GM13977 (cell line): ENCODE measurements at regions not wholly inside any gene's neighbourhood (a gene's known extent, or its start where the extent isn't known, plus 50 kb on each side); places are given as distances from the start of the nearest gene placed in this dataset.
A peak's percentile ranks its signal among the peaks of the same experiment; 100 is the strongest.

Experiments used
- DNase-seq: peaks from one replicate; pipeline ENCODE4 v3.0.0; 2012; ENCODE audit warnings: low spot score
- in situ Hi-C: fragments of 300-500 bp; cut with MboI; formaldehyde crosslinking; loops from one replicate; pipeline ENCODE4 v1.12.0; 2022; ENCODE audit warnings: low sequenced_read_pairs, low pct_unique_long_range_greater_than_20kb, mixed read lengths, inconsistent platforms; ENCODE audit not compliant: unreplicated experiment
- TF ChIP-seq, protein P1 (sequence below): IDR thresholded peaks from 2 replicates; pipeline ENCODE4 v1.5.1; 2012; ENCODE audit warnings: mild to moderate bottlenecking, control low read depth; ENCODE audit not compliant: insufficient read depth; ENCODE audit errors: extremely low read depth, missing control alignments

- in situ Hi-C loops, result no loop called here
- DNase-seq, result peak; percentile 69
- TF ChIP-seq, protein P1, sequence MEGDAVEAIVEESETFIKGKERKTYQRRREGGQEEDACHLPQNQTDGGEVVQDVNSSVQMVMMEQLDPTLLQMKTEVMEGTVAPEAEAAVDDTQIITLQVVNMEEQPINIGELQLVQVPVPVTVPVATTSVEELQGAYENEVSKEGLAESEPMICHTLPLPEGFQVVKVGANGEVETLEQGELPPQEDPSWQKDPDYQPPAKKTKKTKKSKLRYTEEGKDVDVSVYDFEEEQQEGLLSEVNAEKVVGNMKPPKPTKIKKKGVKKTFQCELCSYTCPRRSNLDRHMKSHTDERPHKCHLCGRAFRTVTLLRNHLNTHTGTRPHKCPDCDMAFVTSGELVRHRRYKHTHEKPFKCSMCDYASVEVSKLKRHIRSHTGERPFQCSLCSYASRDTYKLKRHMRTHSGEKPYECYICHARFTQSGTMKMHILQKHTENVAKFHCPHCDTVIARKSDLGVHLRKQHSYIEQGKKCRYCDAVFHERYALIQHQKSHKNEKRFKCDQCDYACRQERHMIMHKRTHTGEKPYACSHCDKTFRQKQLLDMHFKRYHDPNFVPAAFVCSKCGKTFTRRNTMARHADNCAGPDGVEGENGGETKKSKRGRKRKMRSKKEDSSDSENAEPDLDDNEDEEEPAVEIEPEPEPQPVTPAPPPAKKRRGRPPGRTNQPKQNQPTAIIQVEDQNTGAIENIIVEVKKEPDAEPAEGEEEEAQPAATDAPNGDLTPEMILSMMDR, result no peak
Measured at GRCh38 chr7:19928247-19928646, 154.8 kb upstream of the TMEM196 start.

- TF ChIP-seq, protein P1, result no peak
- in situ Hi-C loops, result no loop called here
- no peak for DNase-seq
Measured at GRCh38 chr7:19920705-19921104, 147.3 kb upstream of the TMEM196 start.

DNA sequence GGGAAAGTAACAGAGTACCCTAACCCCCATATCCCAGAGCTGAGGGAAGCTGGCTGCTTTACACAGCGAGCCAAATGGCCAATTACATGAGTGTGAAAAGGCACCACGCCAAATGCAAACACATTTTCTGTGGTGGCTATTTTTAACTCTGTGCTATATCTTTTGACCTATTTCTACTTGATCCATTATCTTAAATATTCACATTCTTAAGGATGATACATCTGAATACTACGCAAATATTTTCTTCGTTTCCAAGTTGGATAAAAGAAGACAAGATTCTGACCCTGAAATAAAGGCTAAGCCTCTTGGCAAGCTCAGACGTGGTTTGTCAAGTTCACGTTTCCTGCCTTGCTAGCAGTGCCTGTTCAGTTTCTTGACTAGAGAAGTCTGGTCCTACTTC is 146.7 kb upstream of the TMEM196 start:
- in situ Hi-C loops, result no loop called here
- TF ChIP-seq, protein P1, result no peak
- DNase-seq, result no peak

- in situ Hi-C loops, result no loop called here
- TF ChIP-seq, protein P1, result no peak
- no peak for DNase-seq
Measured at GRCh38 chr7:19919261-19920095, 146.1 kb upstream of the TMEM196 start.

- TF ChIP-seq, protein P1, result no peak
- in situ Hi-C loops, result no loop called here
Measured at GRCh38 chr7:19916046-19916445, 142.6 kb upstream of the TMEM196 start.

DNA sequence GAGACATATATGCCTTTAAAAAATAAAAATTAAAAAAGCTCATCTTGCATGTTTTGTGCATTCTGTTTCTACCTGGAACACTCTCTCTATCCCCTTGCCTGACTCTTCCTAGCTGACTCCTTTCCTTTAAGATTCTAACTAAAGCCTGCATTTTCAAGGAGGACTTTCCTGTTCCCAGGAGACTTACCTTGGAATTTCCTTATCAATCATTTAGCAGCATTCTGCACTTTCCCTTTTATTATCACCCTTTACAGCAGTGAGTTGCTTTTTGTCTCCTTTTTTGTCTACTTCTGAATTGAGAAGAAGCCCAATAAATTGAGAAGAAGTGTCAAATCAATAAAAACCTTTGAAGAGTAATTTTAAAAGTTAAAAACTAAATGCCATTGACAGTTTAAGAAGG is 142.2 kb upstream of the TMEM196 start:
- in situ Hi-C loops, result no loop called here
- no peak for DNase-seq
- TF ChIP-seq, protein P1, result no peak

More at GRCh38 chr7:19916046-19916445, 142.6 kb upstream of the TMEM196 start:
- DNase-seq, result no peak

GRCh38 chr7:19914866-19915265 is 141.4 kb upstream of the TMEM196 start:
- in situ Hi-C loops, result no loop called here
- TF ChIP-seq, protein P1, result no peak
- no peak for DNase-seq
